ENCODE measurements at regions not wholly inside any gene's neighbourhood (a gene's known extent, or its start where the extent isn't known, plus 50 kb on each side); places are given as distances from the start of the nearest gene placed in this dataset.

- TF ChIP-seq CTCF (IDR thresholded peaks at IDR 0.05) (no peak), POLR2A (IDR thresholded peaks at IDR 0.05) (no peak)
Observed at GRCh38 chr10:71069909-71070666, 142.3 kb upstream of the UNC5B start.
